Uterus (tissue), 3 donors: ENCODE measurements at regions not wholly inside any gene's neighbourhood (a gene's known extent, or its start where the extent isn't known, plus 50 kb on each side); places are given as distances from the start of the nearest gene placed in this dataset.

ENCODE experiments used
- DNase-seq, 2 donors: peaks; one replicate each; pipeline ENCODE4 v3.0.0-alpha.2; 2019 to 2020
- H3K27ac ChIP-seq, 2 donors: fragments of 200-600 bp; sonication (generic); 1 replicate in 1 of 2; 2 replicates in 1 of 2; pipeline ENCODE4 v1.5.1; 2016 to 2018
- H3K27me3 ChIP-seq, 2 donors: fragments of 200-600 bp; sonication (generic); one replicate each; pipeline ENCODE4 v1.5.1; 2018 to 2019; ENCODE audit warnings: control low read depth in 1 of 2
- H3K36me3 ChIP-seq, 2 donors: fragments of 200-600 bp; sonication (generic); one replicate each; pipeline ENCODE4 v1.5.1; 2019; ENCODE audit warnings: control low read depth in 1 of 2
- H3K4me1 ChIP-seq, 2 donors: fragments of 200-600 bp; sonication (generic); one replicate each; pipeline ENCODE4 v1.5.1; 2018 to 2019; ENCODE audit warnings: control low read depth in 1 of 2
- H3K4me3 ChIP-seq, 2 donors: fragments of 200-600 bp; sonication (generic); 1 replicate in 1 of 2; 2 replicates in 1 of 2; pipeline ENCODE4 v1.5.1; 2018 to 2019; ENCODE audit warnings: mild to moderate bottlenecking in 1 of 2
- H3K9me3 ChIP-seq, 2 donors: fragments of 200-600 bp; sonication (generic); one replicate each; pipeline ENCODE4 v1.5.1; 2019; ENCODE audit warnings: control low read depth in 1 of 2
- POLR2A ChIP-seq, 2 donors: fragments of 450-650 bp; IDR thresholded peaks; one replicate each; pipeline ENCODE4 v1.6.1; 2016; ENCODE audit warnings: antibody characterized with exemption in 2 of 2, mild to moderate bottlenecking in 1 of 2, moderate library complexity in 1 of 2
- intact Hi-C: fragments of 100-400 bp; cut with DNase I; formaldehyde crosslinking; loops from one replicate; pipeline ENCODE4 v1.15.1; 2023; ENCODE audit warnings: low total_unique reads
- TF ChIP-seq, protein P1 (sequence below), 4 experiments: fragments of 200-600 bp in 2 of 4; fragments of 450-650 bp in 2 of 4; sonication (generic) in 2 of 4; IDR thresholded peaks; one replicate each; pipeline ENCODE4 v1.5.1; 2016 to 2019; ENCODE audit warnings: antibody characterized with exemption in 4 of 4, mild to moderate bottlenecking in 2 of 4, moderate library complexity in 1 of 4
- donor health status: DM: yes; HTN: yes; CAD: no.

DNA sequence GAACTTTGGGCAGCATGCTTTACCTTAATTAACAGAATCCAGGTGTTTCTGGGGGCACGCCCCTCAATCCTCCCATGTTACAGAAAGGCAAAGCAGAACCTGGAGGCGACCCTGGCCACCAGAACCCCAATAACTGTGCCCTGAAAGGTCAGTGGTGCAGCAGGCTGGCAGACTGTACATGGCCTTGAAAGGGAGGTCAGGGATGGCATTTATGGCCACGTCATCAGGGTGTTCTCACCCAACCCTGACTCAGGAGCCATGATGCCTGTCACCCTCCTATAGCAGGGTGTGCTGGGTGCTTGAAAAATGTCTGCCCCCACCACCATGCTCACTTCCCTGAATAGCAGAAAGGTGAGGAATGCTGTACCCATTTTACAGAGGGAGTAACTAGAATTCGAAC is 177.7 kb downstream of the TMEM132E start:
- TF ChIP-seq POLR2A (IDR thresholded peaks at IDR 0.05): no peak
- TF ChIP-seq, protein P1, sequence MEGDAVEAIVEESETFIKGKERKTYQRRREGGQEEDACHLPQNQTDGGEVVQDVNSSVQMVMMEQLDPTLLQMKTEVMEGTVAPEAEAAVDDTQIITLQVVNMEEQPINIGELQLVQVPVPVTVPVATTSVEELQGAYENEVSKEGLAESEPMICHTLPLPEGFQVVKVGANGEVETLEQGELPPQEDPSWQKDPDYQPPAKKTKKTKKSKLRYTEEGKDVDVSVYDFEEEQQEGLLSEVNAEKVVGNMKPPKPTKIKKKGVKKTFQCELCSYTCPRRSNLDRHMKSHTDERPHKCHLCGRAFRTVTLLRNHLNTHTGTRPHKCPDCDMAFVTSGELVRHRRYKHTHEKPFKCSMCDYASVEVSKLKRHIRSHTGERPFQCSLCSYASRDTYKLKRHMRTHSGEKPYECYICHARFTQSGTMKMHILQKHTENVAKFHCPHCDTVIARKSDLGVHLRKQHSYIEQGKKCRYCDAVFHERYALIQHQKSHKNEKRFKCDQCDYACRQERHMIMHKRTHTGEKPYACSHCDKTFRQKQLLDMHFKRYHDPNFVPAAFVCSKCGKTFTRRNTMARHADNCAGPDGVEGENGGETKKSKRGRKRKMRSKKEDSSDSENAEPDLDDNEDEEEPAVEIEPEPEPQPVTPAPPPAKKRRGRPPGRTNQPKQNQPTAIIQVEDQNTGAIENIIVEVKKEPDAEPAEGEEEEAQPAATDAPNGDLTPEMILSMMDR (IDR thresholded peaks at IDR 0.05): no peak
- no peaks in the 10 kb centered on the region for H3K4me1 ChIP-seq
- H3K9me3 ChIP-seq: no peaks in the 10 kb centered on the region
- no peak overlapping the region for H3K4me3 ChIP-seq
- DNase-seq: no peak
- H3K27ac ChIP-seq: no peak overlapping the region
- intact Hi-C loops: no loop called here
- no peaks in the 10 kb centered on the region for H3K27me3 ChIP-seq
- H3K36me3 ChIP-seq: no peaks in the 10 kb centered on the region

DNA sequence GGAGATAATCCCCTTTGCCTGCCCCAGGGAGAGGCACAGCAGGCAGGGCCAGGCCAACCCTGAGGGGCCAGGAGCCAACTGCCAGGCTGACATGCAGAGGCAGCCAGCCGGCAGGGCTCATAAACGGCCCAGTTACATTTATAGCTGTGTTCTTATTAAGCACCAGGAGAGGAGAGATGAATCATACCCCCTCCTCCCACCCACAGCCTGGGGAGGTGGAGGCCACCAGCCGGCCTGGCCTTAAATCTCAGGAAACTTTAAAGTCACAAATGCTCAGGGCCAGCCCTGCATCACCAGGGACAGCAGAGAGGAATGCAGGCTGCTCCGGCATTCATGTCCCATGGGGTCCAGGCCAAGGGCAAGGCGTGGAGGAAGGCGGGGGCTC is 177.2 kb downstream of the TMEM132E start:
- Histone ChIP-seq H3K36me3 (no peaks in the 10 kb centered on the region), H3K9me3 (no peaks in the 10 kb centered on the region), H3K4me1 (no peaks in the 10 kb centered on the region), H3K27me3 (no peaks in the 10 kb centered on the region), H3K4me3 (no peak overlapping the region), H3K27ac (no peak overlapping the region)
- TF ChIP-seq, protein P1 (IDR thresholded peaks at IDR 0.05): no peak
- TF ChIP-seq POLR2A (IDR thresholded peaks at IDR 0.05): no peak
- intact Hi-C loops: no loop called here
- DNase-seq: no peak

DNA sequence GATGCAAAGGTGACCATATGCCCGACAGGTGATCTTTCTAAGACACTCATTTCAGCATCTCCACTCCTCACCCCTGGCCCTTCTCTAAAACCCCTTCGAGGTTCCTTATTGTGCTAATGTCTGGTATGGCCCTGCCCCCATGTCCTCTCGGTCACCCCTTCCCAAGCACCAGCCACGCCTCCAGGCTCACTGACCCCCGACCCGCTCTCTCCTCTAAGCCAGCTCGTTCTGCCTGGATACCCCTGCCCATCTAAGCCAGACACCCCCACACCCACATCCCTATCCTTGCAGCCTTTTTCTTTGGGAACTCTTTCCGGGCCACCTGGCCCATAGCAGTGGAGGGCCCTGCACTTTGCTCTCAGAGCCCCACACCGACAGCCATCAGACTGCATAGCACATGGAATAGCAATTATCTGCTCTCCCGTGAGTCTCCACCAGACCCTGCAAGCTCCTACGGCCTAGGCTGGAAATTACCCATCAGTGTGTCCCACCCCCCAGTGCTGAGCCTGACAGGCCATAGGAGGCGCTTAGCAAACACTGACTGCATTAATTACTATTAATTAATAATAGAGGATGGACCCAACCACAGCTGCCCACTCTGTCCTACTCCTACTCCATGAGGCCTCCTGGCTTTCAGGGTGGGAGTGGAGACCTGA is 176.7 kb downstream of the TMEM132E start:
- intact Hi-C loops: no loop called here
- no peak for TF ChIP-seq POLR2A (IDR thresholded peaks at IDR 0.05)
- TF ChIP-seq, protein P1 (IDR thresholded peaks at IDR 0.05): no peak
- Histone ChIP-seq H3K27me3 (no peaks in the 10 kb centered on the region), H3K9me3 (no peaks in the 10 kb centered on the region), H3K36me3 (no peaks in the 10 kb centered on the region), H3K4me1 (no peaks in the 10 kb centered on the region), H3K4me3 (no peak overlapping the region), H3K27ac (no peak overlapping the region)
- no peak for DNase-seq

DNA sequence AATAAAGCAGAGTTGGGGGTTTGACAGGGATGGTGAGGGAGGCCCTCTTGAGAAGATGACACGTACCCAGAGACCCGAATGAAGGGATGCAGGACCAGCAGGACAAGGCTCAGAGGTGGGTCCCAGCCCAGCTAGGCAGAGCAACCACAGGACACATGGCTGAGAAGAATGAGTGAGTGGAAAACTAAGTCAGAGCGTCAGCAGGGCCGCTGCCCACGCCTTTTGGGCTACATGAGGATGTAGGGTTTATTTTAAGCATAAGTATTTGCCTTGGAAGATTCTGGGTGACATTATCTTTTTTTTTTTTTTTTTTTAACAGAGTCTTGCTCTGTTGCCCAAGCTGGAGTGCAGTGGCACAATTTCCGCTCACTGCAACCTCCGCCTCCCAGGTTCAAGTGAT is 176.0 kb downstream of the TMEM132E start:
- intact Hi-C loops: no loop called here
- DNase-seq: no peak
- no peaks in the 10 kb centered on the region for H3K27me3 ChIP-seq

DNA sequence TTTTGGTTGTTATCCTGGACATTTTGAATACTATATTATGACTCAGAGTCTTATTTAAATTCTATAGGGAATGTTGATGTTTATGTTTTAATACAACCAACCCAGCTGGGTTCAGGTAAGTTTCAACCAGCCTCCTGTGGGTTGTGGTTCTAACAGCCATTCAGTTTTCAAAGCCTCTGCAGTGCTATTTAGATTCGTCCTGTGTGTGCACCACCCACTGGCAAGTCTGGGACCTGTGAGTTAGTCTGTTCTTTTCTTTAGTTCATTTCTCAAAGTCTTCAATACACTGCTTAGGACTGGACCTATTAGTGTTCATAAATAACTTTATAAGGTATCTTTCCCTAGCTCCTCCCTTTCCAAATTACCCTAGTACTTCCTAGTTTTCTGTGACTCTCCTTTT is 170.6 kb downstream of the TMEM132E start:
- Histone ChIP-seq H3K4me1 (no peaks in the 10 kb centered on the region), H3K9me3 (no peaks in the 10 kb centered on the region), H3K4me3 (no peak overlapping the region), H3K27me3 (no peaks in the 10 kb centered on the region), H3K36me3 (no peaks in the 10 kb centered on the region), H3K27ac (no peak overlapping the region)
- TF ChIP-seq, protein P1 (IDR thresholded peaks at IDR 0.05): no peak
- TF ChIP-seq POLR2A (IDR thresholded peaks at IDR 0.05): no peak
- DNase-seq: no peak
- intact Hi-C loops: no loop called here

More for the DNA sequence above, 176.0 kb downstream of the TMEM132E start:
- Histone ChIP-seq H3K4me3 (no peak overlapping the region), H3K9me3 (no peaks in the 10 kb centered on the region), H3K36me3 (no peaks in the 10 kb centered on the region), H3K4me1 (no peaks in the 10 kb centered on the region), H3K27ac (no peak overlapping the region)
- TF ChIP-seq, protein P1 (IDR thresholded peaks at IDR 0.05): no peak
- no peak for TF ChIP-seq POLR2A (IDR thresholded peaks at IDR 0.05)
